Body of pancreas (tissue), 4 donors: ENCODE measurements at regions not wholly inside any gene's neighbourhood (a gene's known extent, or its start where the extent isn't known, plus 50 kb on each side); places are given as distances from the start of the nearest gene placed in this dataset.

Source experiments
- POLR2A ChIP-seq, 3 donors: fragments of 450-650 bp; IDR thresholded peaks; one replicate each; pipeline ENCODE4 v1.6.1; 2016; ENCODE audit warnings: antibody characterized with exemption in 3 of 3, mild to moderate bottlenecking in 2 of 3
- TF ChIP-seq, protein P1 (sequence below), 7 experiments: fragments of 450-650 bp in 4 of 7; fragments of 200-600 bp in 3 of 7; sonication (generic) in 3 of 7; IDR thresholded peaks; one replicate each; pipeline ENCODE4 v1.5.1; 2016 to 2019; ENCODE audit warnings: antibody characterized with exemption in 7 of 7

GRCh38 chr2:146986161-146986560 lies 858.7 kb upstream of the ACVR2A start:
- TF ChIP-seq, protein P1, sequence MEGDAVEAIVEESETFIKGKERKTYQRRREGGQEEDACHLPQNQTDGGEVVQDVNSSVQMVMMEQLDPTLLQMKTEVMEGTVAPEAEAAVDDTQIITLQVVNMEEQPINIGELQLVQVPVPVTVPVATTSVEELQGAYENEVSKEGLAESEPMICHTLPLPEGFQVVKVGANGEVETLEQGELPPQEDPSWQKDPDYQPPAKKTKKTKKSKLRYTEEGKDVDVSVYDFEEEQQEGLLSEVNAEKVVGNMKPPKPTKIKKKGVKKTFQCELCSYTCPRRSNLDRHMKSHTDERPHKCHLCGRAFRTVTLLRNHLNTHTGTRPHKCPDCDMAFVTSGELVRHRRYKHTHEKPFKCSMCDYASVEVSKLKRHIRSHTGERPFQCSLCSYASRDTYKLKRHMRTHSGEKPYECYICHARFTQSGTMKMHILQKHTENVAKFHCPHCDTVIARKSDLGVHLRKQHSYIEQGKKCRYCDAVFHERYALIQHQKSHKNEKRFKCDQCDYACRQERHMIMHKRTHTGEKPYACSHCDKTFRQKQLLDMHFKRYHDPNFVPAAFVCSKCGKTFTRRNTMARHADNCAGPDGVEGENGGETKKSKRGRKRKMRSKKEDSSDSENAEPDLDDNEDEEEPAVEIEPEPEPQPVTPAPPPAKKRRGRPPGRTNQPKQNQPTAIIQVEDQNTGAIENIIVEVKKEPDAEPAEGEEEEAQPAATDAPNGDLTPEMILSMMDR (IDR thresholded peaks at IDR 0.05): no peak
- TF ChIP-seq POLR2A (IDR thresholded peaks at IDR 0.05): no peak
